Fibroblast of pulmonary artery (primary cell): ENCODE measurements at regions not wholly inside any gene's neighbourhood (a gene's known extent, or its start where the extent isn't known, plus 50 kb on each side); places are given as distances from the start of the nearest gene placed in this dataset.

ENCODE experiments used
- DNase-seq: peaks from one replicate; pipeline ENCODE4 v3.0.0-alpha.2; 2010; ENCODE audit warnings: low read depth
- H3K4me3 ChIP-seq: replicated peaks from 2 replicates; pipeline ENCODE4 v1.5.1; 2011; ENCODE audit warnings: low read depth, mild to moderate bottlenecking, control low read depth, low read length, moderate library complexity
- CTCF ChIP-seq: IDR thresholded peaks from 2 replicates; pipeline ENCODE4 v1.5.1; 2011; ENCODE audit warnings: mild to moderate bottlenecking, control low read depth, low read length, inconsistent platforms; ENCODE audit errors: missing control alignments

- DNase-seq, result no peak
- no peak for TF ChIP-seq CTCF
Observed at GRCh38 chr15:69809421-69809820, 288.3 kb downstream of the TLE3 start.

GRCh38 chr15:69810431-69811354 is 287.0 kb downstream of the TLE3 start:
- no peak overlapping the region for H3K4me3 ChIP-seq
- no peak for DNase-seq
- TF ChIP-seq CTCF, result no peak

More at GRCh38 chr15:69809421-69809820, 288.3 kb downstream of the TLE3 start:
- no peak overlapping the region for H3K4me3 ChIP-seq

- no peak overlapping the region for H3K4me3 ChIP-seq
- TF ChIP-seq CTCF, result no peak
- no peak for DNase-seq
Observed at GRCh38 chr15:69812861-69813261, 284.9 kb downstream of the TLE3 start.

GRCh38 chr15:69813881-69814280 is 283.8 kb downstream of the TLE3 start:
- DNase-seq, result no peak
- no peak overlapping the region for H3K4me3 ChIP-seq
- no peak for TF ChIP-seq CTCF

- DNase-seq, result no peak
- TF ChIP-seq CTCF, result no peak
- no peak overlapping the region for H3K4me3 ChIP-seq
Observed at GRCh38 chr15:69814932-69815331, 282.8 kb downstream of the TLE3 start.

GRCh38 chr15:69815793-69816192 is 281.9 kb downstream of the TLE3 start:
- H3K4me3 ChIP-seq, result no peak overlapping the region
- no peak for TF ChIP-seq CTCF
- no peak for DNase-seq

- no peak for DNase-seq
- TF ChIP-seq CTCF, result no peak
- H3K4me3 ChIP-seq, result no peak overlapping the region
Observed at GRCh38 chr15:69816522-69816921, 281.2 kb downstream of the TLE3 start.
